GM12878 (cell line): ENCODE measurements at regions not wholly inside any gene's neighbourhood (a gene's known extent, or its start where the extent isn't known, plus 50 kb on each side); places are given as distances from the start of the nearest gene placed in this dataset.

Experiments used
- ATAC-seq: fragments of 200-7000 bp; cut with Tn5 transposase; 3 replicates; pipeline ENCODE4 v1.9.1; 2020; ENCODE audit warnings: mild to moderate bottlenecking, moderate library complexity
- BruUV-seq: library from RNA; stranded (reverse); fragments of 400-500 nt; replicated peaks from 2 replicates; lab custom pipeline; 2021; lab: Mats Ljungman, UMichigan
- CTCF ChIA-PET: fragments of 300-600 bp; sonication (Branson Sonifier 250); formaldehyde crosslinking; extraction: SDS; loops from one replicate; lab custom pipeline; 2021; ENCODE audit warnings: inconsistent platforms; lab: Yijun Ruan, JAX
- POLR2A ChIA-PET: fragments of 350-600 bp; formaldehyde crosslinking; extraction: SDS; loops from one replicate; lab custom pipeline; 2021; ENCODE audit warnings: inconsistent platforms; lab: Charles Lee
- RAD21 ChIA-PET: fragments of 300-600 bp; sonication (Branson Sonifier 250); formaldehyde crosslinking; loops from one replicate; lab custom pipeline; 2023; ENCODE audit warnings: antibody characterized with exemption; ENCODE audit not compliant: unreplicated experiment; lab: Charles Lee
- SMC1A ChIA-PET: fragments of 300-600 bp; sonication (Branson Sonifier 250); formaldehyde crosslinking; loops from one replicate; lab custom pipeline; 2023; ENCODE audit not compliant: unreplicated experiment, uncharacterized antibody; lab: Charles Lee
- DNase-seq: peaks from one replicate; pipeline ENCODE4 v3.0.0-alpha.2; 2011; ENCODE audit warnings: low read depth, low spot score
- FAIRE-seq: peaks from 3 replicates; lab custom pipeline; 2011; peaks lifted over from hg19 to GRCh38; lab: Jason Lieb, UNC
- H2AFZ ChIP-seq: 2 replicates; pipeline ENCODE4 v1.6.0; 2011; ENCODE audit warnings: low read depth, low read length, control low read depth; ENCODE audit not compliant: control insufficient read depth
- H3K27ac ChIP-seq: 2 replicates; pipeline ENCODE4 v1.5.1; 2011; ENCODE audit warnings: control low read depth; ENCODE audit not compliant: control insufficient read depth, insufficient read depth
- H3K27me3 ChIP-seq, 2 experiments: replicated peaks in 1 of 2; 2 replicates each; pipeline versions ENCODE4 v1.6.0 to v1.6.1; 2011; ENCODE audit warnings: low read length in 1 of 2; ENCODE audit not compliant: control insufficient read depth in 2 of 2, insufficient read depth in 2 of 2
- H3K36me3 ChIP-seq, 2 experiments: 2 replicates each; pipeline ENCODE4 v1.5.1; 2011; ENCODE audit warnings: low read length in 1 of 2; ENCODE audit not compliant: control insufficient read depth in 2 of 2, insufficient read depth in 2 of 2
- H3K4me1 ChIP-seq: 2 replicates; pipeline ENCODE4 v1.6.1; 2011; ENCODE audit warnings: mild to moderate bottlenecking, low read length, moderate library complexity, mixed read lengths; ENCODE audit not compliant: control insufficient read depth, insufficient read depth
- H3K4me2 ChIP-seq: 2 replicates; pipeline ENCODE4 v1.6.0; 2011; ENCODE audit warnings: control low read depth; ENCODE audit not compliant: control insufficient read depth, insufficient read depth
- H3K4me3 ChIP-seq: fragments of 200-600 bp; sonication (generic); 2 replicates; pipeline ENCODE4 v1.5.1; 2016
- H3K79me2 ChIP-seq: 2 replicates; pipeline ENCODE4 v1.6.0; 2011; ENCODE audit warnings: low read length; ENCODE audit not compliant: control insufficient read depth, insufficient read depth
- H3K9ac ChIP-seq: 2 replicates; pipeline ENCODE4 v1.8.0; 2011; ENCODE audit warnings: low read length, control low read depth, mixed read lengths; ENCODE audit not compliant: control insufficient read depth, insufficient read depth
- H3K9me3 ChIP-seq: replicated peaks from 3 replicates; pipeline ENCODE4 v1.5.1; 2011; ENCODE audit warnings: mild to moderate bottlenecking, low read length; ENCODE audit not compliant: control insufficient read depth, insufficient read depth
- H4K20me1 ChIP-seq: 2 replicates; pipeline ENCODE4 v1.6.0; 2011; ENCODE audit not compliant: control insufficient read depth, insufficient read depth
- FOXM1 ChIP-seq: IDR thresholded peaks from 2 replicates; pipeline ENCODE4 v1.6.1; 2012; ENCODE audit warnings: low read depth, mild to moderate bottlenecking, inconsistent platforms, low read length, moderate library complexity
- IKZF1 ChIP-seq: fragments of 450-650 bp; conservative IDR thresholded peaks from 2 replicates; pipeline ENCODE4 v1.6.1; 2017; ENCODE audit warnings: antibody characterized with exemption, mild to moderate bottlenecking
- PML ChIP-seq: IDR thresholded peaks from 2 replicates; pipeline ENCODE4 v1.6.1; 2012; ENCODE audit warnings: low read length, inconsistent platforms
- RAD21 ChIP-seq: IDR thresholded peaks from 2 replicates; pipeline ENCODE4 v1.6.1; 2011; ENCODE audit warnings: mild to moderate bottlenecking, low read depth, low read length, moderate library complexity; ENCODE audit not compliant: insufficient read depth
- SMARCA5 ChIP-seq: fragments of 450-650 bp; IDR thresholded peaks from 2 replicates; pipeline ENCODE4 v1.6.1; 2017; ENCODE audit warnings: mild to moderate bottlenecking
- ZSCAN29 ChIP-seq: fragments of 450-650 bp; IDR thresholded peaks from 2 replicates; pipeline ENCODE4 v1.6.1; 2017; ENCODE audit warnings: mild to moderate bottlenecking, moderate library complexity
- WGBS: methylation state at CpG from one replicate; pipeline ENCODE4 v1.1.6; 2016; ENCODE audit warnings: low lambda C conversion rate; ENCODE audit not compliant: insufficient replicate concordance, insufficient coverage; ENCODE audit errors: missing lambda C conversion rate; 5-methylcytosine and 5-hydroxymethylcytosine counted together
- in situ Hi-C: fragments of 300-500 bp; cut with MboI; formaldehyde crosslinking; loops from 9 replicates; pipeline ENCODE4 v1.14.3; 2018; ENCODE audit warnings: mixed read lengths
- intact Hi-C: fragments of 100-400 bp; cut with micrococcal nuclease; formaldehyde crosslinking; loops from one replicate; pipeline ENCODE4 v1.14.2; 2022; ENCODE audit not compliant: unreplicated experiment

DNA sequence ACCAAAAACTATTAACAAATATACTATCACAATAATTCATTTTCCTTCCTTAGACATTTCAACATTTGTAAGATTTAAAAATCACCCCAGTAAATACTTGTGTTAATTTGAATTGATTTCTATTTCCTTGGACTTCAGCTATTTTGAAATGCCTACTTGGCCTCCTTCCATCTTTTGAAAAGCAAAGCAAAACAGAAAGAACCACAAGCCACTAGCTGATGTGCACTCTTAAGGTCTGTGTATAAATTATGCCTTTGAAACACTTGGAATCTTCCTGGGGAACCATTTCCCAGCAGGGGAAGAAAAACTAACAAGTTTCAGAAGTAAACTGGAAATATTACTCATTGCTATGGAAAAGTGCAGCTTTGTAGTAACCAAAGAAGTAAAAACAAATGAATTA, 139.8 kb downstream of the CLCN4 start:
- no peaks in the 10 kb centered on the region for H3K27me3 ChIP-seq
- no peak overlapping the region for H3K4me2 ChIP-seq
- ATAC-seq (no peak), FAIRE-seq (no peak), DNase-seq (no peak)
- no peak overlapping the region for H2AFZ ChIP-seq
- ChIA-PET POLR2A (no interaction called here), SMC1A (no interaction called here), RAD21 (no interaction called here), CTCF (no interaction called here)
- TF ChIP-seq PML (no peak), ZSCAN29 (no peak), SMARCA5 (no peak), IKZF1 (no peak)
- H3K9me3 ChIP-seq, result no peaks in the 10 kb centered on the region
- no peaks in the 10 kb centered on the region for H4K20me1 ChIP-seq
- H3K79me2 ChIP-seq, result no peaks in the 10 kb centered on the region
- no TSS peak for BruUV-seq
- H3K4me1 ChIP-seq, result no peaks in the 10 kb centered on the region
- no peak overlapping the region for H3K4me3 ChIP-seq
- in situ Hi-C loops, result no loop called here
- H3K27ac ChIP-seq, result no peak overlapping the region
- intact Hi-C loops, result no loop called here
- no peak overlapping the region for H3K9ac ChIP-seq
- no peaks in the 10 kb centered on the region for H3K36me3 ChIP-seq

DNA sequence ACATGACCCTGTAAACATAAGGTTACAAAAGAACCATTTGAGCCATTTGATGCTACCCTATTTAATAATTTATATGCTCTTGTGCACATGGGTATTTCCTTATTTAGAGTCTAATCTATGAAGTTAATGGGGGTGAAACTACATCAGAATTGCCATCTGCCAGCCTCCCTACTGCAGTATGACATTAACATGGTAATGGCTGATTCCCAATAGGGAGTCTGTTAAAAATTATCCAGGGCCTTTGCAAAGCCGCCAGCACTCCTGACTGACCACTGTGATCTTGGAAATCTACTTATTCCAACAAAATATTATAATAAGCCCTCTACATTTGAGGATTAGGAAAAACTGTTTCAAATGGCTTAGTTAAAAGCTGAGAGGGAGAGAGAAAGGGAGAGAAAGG, 153.7 kb downstream of the CLCN4 start:
- in situ Hi-C loops, result no loop called here
- CTCF ChIA-PET, result no interaction called here
- Histone ChIP-seq H3K4me3 (no peak overlapping the region), H3K79me2 (no peaks in the 10 kb centered on the region), H3K36me3 (no peaks in the 10 kb centered on the region), H3K9me3 (no peaks in the 10 kb centered on the region), H3K27ac (no peak overlapping the region), H3K9ac (no peak overlapping the region), H2AFZ (no peak overlapping the region), H3K4me1 (no peaks in the 10 kb centered on the region), H3K27me3 (no peaks in the 10 kb centered on the region), H3K4me2 (no peak overlapping the region), H4K20me1 (no peaks in the 10 kb centered on the region)
- DNase-seq (no peak), FAIRE-seq (no peak), ATAC-seq (no peak)
- intact Hi-C loops, result no loop called here
- 0% methylated on average over 1 of the region's 1 CpG for WGBS
- no TSS peak for BruUV-seq
- RAD21 ChIA-PET, result no interaction called here
- no peak for TF ChIP-seq RAD21
- TF ChIP-seq FOXM1, result no peak
- POLR2A ChIA-PET, result no interaction called here
- SMC1A ChIA-PET, result no interaction called here
